ENCODE measurements at regions not wholly inside any gene's neighbourhood (a gene's known extent, or its start where the extent isn't known, plus 50 kb on each side); places are given as distances from the start of the nearest gene placed in this dataset.

DNA sequence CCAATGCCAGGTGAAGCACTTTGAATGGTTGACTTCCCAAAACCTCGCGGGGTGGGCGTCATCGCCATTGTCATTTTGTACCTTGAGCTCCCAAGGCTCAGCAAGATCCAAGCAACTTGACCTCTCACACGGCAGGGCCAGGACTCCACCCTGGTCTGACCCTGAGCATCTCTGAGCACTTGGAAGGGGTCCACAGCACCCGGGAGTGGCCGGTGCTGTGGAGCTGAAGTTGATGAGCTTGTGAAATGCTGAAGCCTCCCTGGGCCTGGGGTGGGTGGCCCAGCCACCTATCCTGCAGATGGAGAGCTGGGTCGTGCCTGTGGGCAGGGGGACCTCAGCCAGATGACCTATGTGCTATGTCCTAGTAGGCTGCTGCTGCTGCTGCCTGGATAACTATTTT is 283.3 kb upstream of the FOXF1 start:
- DNase-seq (no peak), FAIRE-seq (no peak)
- Histone ChIP-seq H3K27me3 (ENCODE audit: control insufficient read depth in 3 of 3, insufficient read depth in 3 of 3, low read length in 3 of 3) (peaks cover 0 to 25% (median 0%) of the 10 kb centered on the region in 3 donors), H3K36me3 (ENCODE audit: control insufficient read depth in 3 of 3, insufficient read depth in 2 of 3, low read depth in 1 of 3, low read length in 3 of 3) (no peaks in the 10 kb centered on the region), H3K27ac (ENCODE audit: low read depth in 1 of 3, low read length in 2 of 3) (no peak overlapping the region), H3K4me3 (ENCODE audit: low read depth in 1 of 3, low read length in 3 of 3) (no peak overlapping the region), H3K9me3 (ENCODE audit: control insufficient read depth in 2 of 2, insufficient read depth in 1 of 2, low read depth in 1 of 2, low read length in 1 of 2) (peaks cover 0 to 5% of the 10 kb centered on the region in 2 donors), H3K4me1 (ENCODE audit: control insufficient read depth in 3 of 3, insufficient read depth in 2 of 3, low read depth in 1 of 3, low read length in 2 of 3) (no peaks in the 10 kb centered on the region)
- 76 to 81% (median 81%) methylated on average over 8 of the region's 8 CpGs for WGBS, 3 donors

DNA sequence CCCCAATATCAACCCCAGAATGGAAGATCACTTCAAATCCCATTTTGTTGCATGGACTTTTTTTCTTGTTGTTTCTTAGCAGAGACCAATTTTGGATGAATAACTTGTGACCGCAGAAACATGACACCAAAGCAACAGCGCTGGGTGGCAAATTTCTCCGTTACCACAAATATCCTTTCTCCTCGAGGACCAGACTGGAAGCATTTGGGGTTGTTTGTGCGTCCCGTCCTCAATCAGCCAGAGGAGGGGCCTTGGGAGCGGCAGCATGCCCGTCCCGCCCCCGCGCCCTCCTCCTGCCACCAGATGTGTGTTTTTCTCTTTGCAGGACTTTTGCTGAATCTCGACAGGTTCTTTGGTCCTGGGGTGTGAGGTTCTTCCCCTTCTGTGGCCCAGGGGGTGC is 282.5 kb upstream of the FOXF1 start:
- 31 to 53% (median 49%) methylated on average over 12 of the region's 12 CpGs for WGBS, 3 donors
- no peak for DNase-seq
- Histone ChIP-seq H3K4me1 (ENCODE audit: control insufficient read depth in 3 of 3, insufficient read depth in 2 of 3, low read depth in 1 of 3, low read length in 2 of 3) (no peaks in the 10 kb centered on the region), H3K27ac (ENCODE audit: low read depth in 1 of 3, low read length in 2 of 3) (no peak overlapping the region), H3K27me3 (ENCODE audit: control insufficient read depth in 3 of 3, insufficient read depth in 3 of 3, low read length in 3 of 3) (peaks cover 0 to 20% (median 0%) of the 10 kb centered on the region in 3 donors), H3K36me3 (ENCODE audit: control insufficient read depth in 3 of 3, insufficient read depth in 2 of 3, low read depth in 1 of 3, low read length in 3 of 3) (no peaks in the 10 kb centered on the region), H3K9me3 (ENCODE audit: control insufficient read depth in 2 of 2, insufficient read depth in 1 of 2, low read depth in 1 of 2, low read length in 1 of 2) (peaks cover 0 to 8% of the 10 kb centered on the region in 2 donors), H3K4me3 (ENCODE audit: low read depth in 1 of 3, low read length in 3 of 3) (no peak overlapping the region)
- FAIRE-seq, result no peak

DNA sequence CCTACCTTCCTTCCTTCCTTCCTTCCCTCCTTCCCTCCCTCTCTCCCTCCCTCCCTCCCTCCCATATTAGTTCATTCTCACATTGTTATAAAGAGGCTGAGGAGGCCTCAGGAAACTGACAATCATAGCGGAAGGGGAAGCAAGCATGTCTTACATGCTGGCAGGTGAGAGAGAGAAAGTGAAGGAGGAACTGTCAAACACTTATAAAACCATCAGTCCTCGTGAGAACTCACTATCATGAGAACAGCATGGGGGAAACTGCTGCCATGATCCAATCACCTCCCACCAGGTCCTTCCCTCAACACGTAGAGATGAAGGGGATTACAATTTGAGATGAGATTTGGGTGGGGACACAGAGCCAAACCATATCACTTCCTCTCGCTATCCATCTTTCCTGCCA is 281.6 kb upstream of the FOXF1 start:
- Histone ChIP-seq H3K27me3 (ENCODE audit: control insufficient read depth in 3 of 3, insufficient read depth in 3 of 3, low read length in 3 of 3) (peaks cover 0 to 13% (median 0%) of the 10 kb centered on the region in 3 donors), H3K9me3 (ENCODE audit: control insufficient read depth in 2 of 2, insufficient read depth in 1 of 2, low read depth in 1 of 2, low read length in 1 of 2) (peaks cover 0 to 8% of the 10 kb centered on the region in 2 donors), H3K4me1 (ENCODE audit: control insufficient read depth in 3 of 3, insufficient read depth in 2 of 3, low read depth in 1 of 3, low read length in 2 of 3) (no peaks in the 10 kb centered on the region), H3K27ac (ENCODE audit: low read depth in 1 of 3, low read length in 2 of 3) (no peak overlapping the region), H3K36me3 (ENCODE audit: control insufficient read depth in 3 of 3, insufficient read depth in 2 of 3, low read depth in 1 of 3, low read length in 3 of 3) (no peaks in the 10 kb centered on the region), H3K4me3 (ENCODE audit: low read depth in 1 of 3, low read length in 3 of 3) (no peak overlapping the region)
- DNase-seq (no peak), FAIRE-seq (no peak)
- WGBS, 3 donors, result 47 to 62% (median 61%) methylated on average over 4 of the region's 4 CpGs

DNA sequence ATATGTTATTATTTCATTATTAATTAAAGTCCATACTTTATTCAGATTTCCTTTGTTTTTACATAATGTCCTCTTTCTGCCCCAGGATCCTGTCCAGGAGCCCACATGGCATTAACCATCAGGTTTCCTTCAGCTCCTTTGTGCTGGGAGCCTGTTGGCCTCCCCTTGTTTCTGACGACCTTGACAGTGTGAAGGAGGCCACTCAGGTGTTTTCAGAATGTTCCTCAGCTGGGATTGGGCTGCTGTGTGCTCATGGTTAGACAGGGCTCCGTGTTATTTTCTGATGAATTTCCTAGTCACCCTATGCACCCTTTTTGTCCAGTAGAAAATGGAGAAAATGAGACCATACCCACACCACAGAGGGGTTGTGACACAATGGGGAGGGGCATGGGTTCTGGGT is 281.0 kb upstream of the FOXF1 start:
- Histone ChIP-seq H3K36me3 (ENCODE audit: control insufficient read depth in 3 of 3, insufficient read depth in 2 of 3, low read depth in 1 of 3, low read length in 3 of 3) (no peaks in the 10 kb centered on the region), H3K27me3 (ENCODE audit: control insufficient read depth in 3 of 3, insufficient read depth in 3 of 3, low read length in 3 of 3) (peaks cover 0 to 9% (median 0%) of the 10 kb centered on the region in 3 donors), H3K4me3 (ENCODE audit: low read depth in 1 of 3, low read length in 3 of 3) (no peak overlapping the region), H3K4me1 (ENCODE audit: control insufficient read depth in 3 of 3, insufficient read depth in 2 of 3, low read depth in 1 of 3, low read length in 2 of 3) (no peaks in the 10 kb centered on the region), H3K9me3 (ENCODE audit: control insufficient read depth in 2 of 2, insufficient read depth in 1 of 2, low read depth in 1 of 2, low read length in 1 of 2) (peaks cover 0 to 8% of the 10 kb centered on the region in 2 donors), H3K27ac (ENCODE audit: low read depth in 1 of 3, low read length in 2 of 3) (no peak overlapping the region)
- no peak for FAIRE-seq
- 34 to 62% (median 34%) methylated on average over 2 of the region's 2 CpGs for WGBS, 3 donors
- no peak for DNase-seq

DNA sequence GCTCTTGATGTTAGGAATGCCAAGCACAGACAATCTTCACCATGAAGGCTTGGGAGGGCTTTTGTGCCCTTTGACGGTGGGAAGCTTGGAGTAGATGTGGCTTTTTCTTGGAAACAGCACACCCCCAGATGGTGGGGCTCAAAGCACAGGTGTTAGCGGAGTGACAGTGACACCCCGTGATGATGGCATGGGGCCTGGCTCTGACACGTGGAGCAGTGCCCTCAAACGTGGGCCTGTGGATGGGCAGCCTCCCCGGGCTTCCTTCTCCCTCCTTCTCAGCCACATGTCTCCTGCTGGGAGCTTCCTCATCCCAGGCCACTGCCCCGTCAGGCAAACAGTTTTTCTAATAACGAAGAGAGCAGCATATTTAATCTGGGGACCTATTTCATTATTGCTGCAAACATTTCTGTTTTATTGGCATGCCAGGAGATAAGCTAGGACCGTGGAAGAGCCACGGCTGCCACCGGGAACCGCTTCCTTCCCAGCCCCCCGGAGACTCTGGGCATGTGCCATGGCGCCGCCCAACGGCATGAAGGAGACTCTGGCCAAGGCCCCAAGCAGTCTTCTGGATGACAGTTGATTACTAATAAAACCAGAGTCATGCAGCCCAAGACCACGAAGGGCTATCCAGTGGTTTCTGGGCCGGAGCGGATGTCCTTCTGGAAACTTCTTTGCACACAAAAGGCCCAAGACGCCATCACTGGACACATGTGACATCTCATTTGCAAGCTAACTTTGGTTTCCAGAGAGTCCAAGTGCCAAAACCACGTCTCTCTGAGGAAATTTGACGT is 280.3 kb upstream of the FOXF1 start:
- DNase-seq, result no peak
- peaks cover 0 to 8% (median 0%) of the 10 kb centered on the region in 3 donors for H3K27me3 ChIP-seq (ENCODE audit: control insufficient read depth in 3 of 3, insufficient read depth in 3 of 3, low read length in 3 of 3)
- FAIRE-seq, result no peak
- WGBS, 3 donors, result 69 to 84% (median 75%) methylated on average over 22 of the region's 22 CpGs
- no peak overlapping the region for H3K27ac ChIP-seq (ENCODE audit: low read depth in 1 of 3, low read length in 2 of 3)
- H3K4me1 ChIP-seq (ENCODE audit: control insufficient read depth in 3 of 3, insufficient read depth in 2 of 3, low read depth in 1 of 3, low read length in 2 of 3), result no peaks in the 10 kb centered on the region
- no peak overlapping the region for H3K4me3 ChIP-seq (ENCODE audit: low read depth in 1 of 3, low read length in 3 of 3)
- peaks cover 0 to 8% of the 10 kb centered on the region in 2 donors for H3K9me3 ChIP-seq (ENCODE audit: control insufficient read depth in 2 of 2, insufficient read depth in 1 of 2, low read depth in 1 of 2, low read length in 1 of 2)
- H3K36me3 ChIP-seq (ENCODE audit: control insufficient read depth in 3 of 3, insufficient read depth in 2 of 3, low read depth in 1 of 3, low read length in 3 of 3), result no peaks in the 10 kb centered on the region

DNA sequence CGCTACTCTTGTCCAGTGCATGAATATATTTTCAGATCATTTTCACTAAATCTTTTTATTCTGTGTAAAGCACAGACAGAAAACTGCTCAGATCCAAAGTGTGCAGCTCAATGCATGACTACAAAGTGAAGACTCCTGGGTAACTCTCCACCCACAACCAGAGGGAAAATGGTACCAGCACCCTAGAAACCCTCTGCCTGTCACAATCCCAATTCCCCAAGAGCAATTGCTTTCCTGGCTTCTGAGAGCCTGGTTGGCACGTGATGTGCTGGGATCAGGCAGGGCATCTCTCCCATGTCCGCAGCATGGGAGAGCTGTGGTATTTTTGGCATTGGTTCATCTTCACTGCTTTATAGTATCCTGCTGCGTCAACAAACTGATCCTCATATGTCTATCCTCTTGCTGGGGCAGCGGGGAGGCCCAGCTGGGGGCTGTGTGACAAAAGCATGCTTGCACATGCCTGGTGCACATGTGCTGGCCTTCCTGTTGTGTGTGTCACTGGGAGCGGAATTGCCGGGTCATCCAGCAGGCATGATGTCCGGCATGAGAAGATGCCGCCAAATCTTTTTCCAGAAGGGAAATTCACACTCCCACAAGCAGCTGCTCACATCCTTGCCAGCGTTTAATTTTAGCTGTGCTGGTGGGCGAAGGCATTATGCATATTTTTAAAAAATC is 278.9 kb upstream of the FOXF1 start:
- Histone ChIP-seq H3K27me3 (ENCODE audit: control insufficient read depth in 3 of 3, insufficient read depth in 3 of 3, low read length in 3 of 3) (peaks cover 0 to 8% (median 0%) of the 10 kb centered on the region in 3 donors), H3K4me1 (ENCODE audit: control insufficient read depth in 3 of 3, insufficient read depth in 2 of 3, low read depth in 1 of 3, low read length in 2 of 3) (no peaks in the 10 kb centered on the region), H3K9me3 (ENCODE audit: control insufficient read depth in 2 of 2, insufficient read depth in 1 of 2, low read depth in 1 of 2, low read length in 1 of 2) (peaks cover 0 to 8% of the 10 kb centered on the region in 2 donors), H3K27ac (ENCODE audit: low read depth in 1 of 3, low read length in 2 of 3) (no peak overlapping the region), H3K36me3 (ENCODE audit: control insufficient read depth in 3 of 3, insufficient read depth in 2 of 3, low read depth in 1 of 3, low read length in 3 of 3) (no peaks in the 10 kb centered on the region), H3K4me3 (ENCODE audit: low read depth in 1 of 3, low read length in 3 of 3) (no peak overlapping the region)
- WGBS, 3 donors, result 68 to 87% (median 74%) methylated on average over 11 of the region's 11 CpGs
- FAIRE-seq (no peak), DNase-seq (no peak)

DNA sequence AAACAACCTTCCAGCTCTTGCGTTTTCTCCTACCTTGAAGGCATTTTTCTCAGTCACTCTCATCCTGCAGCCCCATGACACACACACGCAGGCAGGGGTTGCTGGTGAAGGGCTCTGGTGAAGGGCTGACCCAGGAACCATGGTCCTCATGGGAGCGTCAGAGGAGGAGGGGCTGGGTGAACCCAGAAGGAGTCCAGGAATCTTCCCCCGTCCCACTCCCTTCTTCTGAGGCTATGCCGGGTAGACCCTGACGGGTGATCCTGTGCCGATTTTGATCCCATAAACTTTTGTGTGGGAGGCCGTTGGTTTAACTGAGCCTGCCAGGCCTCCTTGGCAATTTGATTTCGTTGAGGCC is 278.4 kb upstream of the FOXF1 start:
- no peaks in the 10 kb centered on the region for H3K4me1 ChIP-seq (ENCODE audit: control insufficient read depth in 3 of 3, insufficient read depth in 2 of 3, low read depth in 1 of 3, low read length in 2 of 3)
- H3K9me3 ChIP-seq (ENCODE audit: control insufficient read depth in 2 of 2, insufficient read depth in 1 of 2, low read depth in 1 of 2, low read length in 1 of 2), result peaks cover 0 to 8% of the 10 kb centered on the region in 2 donors
- no peak for FAIRE-seq
- H3K27me3 ChIP-seq (ENCODE audit: control insufficient read depth in 3 of 3, insufficient read depth in 3 of 3, low read length in 3 of 3), result peaks cover 0 to 8% (median 0%) of the 10 kb centered on the region in 3 donors
- DNase-seq, result no peak
- no peak overlapping the region for H3K27ac ChIP-seq (ENCODE audit: low read depth in 1 of 3, low read length in 2 of 3)
- no peaks in the 10 kb centered on the region for H3K36me3 ChIP-seq (ENCODE audit: control insufficient read depth in 3 of 3, insufficient read depth in 2 of 3, low read depth in 1 of 3, low read length in 3 of 3)
- 78 to 80% (median 80%) methylated on average over 9 of the region's 9 CpGs for WGBS, 3 donors
- no peak overlapping the region for H3K4me3 ChIP-seq (ENCODE audit: low read depth in 1 of 3, low read length in 3 of 3)

DNA sequence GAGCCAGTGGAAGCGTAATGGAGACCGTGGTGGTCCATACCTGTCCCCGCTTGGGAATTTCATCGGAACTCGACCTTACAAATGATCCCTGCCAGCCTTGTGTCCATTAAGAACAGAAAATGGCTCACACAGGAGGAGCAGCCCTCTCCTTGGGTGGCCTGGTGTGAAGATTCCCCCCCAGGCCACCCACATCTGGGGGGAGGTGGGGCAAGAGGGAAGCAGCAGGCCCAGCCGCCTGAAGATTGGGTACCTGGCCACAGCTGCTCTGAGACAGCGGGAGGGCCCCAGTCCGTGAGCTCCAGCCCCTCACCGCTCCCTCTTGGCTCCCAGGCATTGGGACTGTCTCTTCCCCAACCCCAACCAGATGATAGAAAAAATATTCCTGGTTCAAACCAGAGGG is 277.8 kb upstream of the FOXF1 start:
- H3K4me3 ChIP-seq (ENCODE audit: low read depth in 1 of 3, low read length in 3 of 3), result no peak overlapping the region
- DNase-seq, result no peak
- H3K27ac ChIP-seq (ENCODE audit: low read depth in 1 of 3, low read length in 2 of 3), result no peak overlapping the region
- peaks cover 0 to 8% of the 10 kb centered on the region in 2 donors for H3K9me3 ChIP-seq (ENCODE audit: control insufficient read depth in 2 of 2, insufficient read depth in 1 of 2, low read depth in 1 of 2, low read length in 1 of 2)
- FAIRE-seq, result no peak
- H3K27me3 ChIP-seq (ENCODE audit: control insufficient read depth in 3 of 3, insufficient read depth in 3 of 3, low read length in 3 of 3), result peaks cover 0 to 4% (median 0%) of the 10 kb centered on the region in 3 donors
- 86 to 93% (median 89%) methylated on average over 9 of the region's 9 CpGs for WGBS, 3 donors
- H3K4me1 ChIP-seq (ENCODE audit: control insufficient read depth in 3 of 3, insufficient read depth in 2 of 3, low read depth in 1 of 3, low read length in 2 of 3), result no peaks in the 10 kb centered on the region
- H3K36me3 ChIP-seq (ENCODE audit: control insufficient read depth in 3 of 3, insufficient read depth in 2 of 3, low read depth in 1 of 3, low read length in 3 of 3), result no peaks in the 10 kb centered on the region
